Stimulated activated CD8-positive, alpha-beta memory T cell treated with anti-CD3 and anti-CD28 coated beads, Interleukin-4, amount 100 ng/mL, for 24 hours (primary cell): ENCODE measurements at regions not wholly inside any gene's neighbourhood (a gene's known extent, or its start where the extent isn't known, plus 50 kb on each side); places are given as distances from the start of the nearest gene placed in this dataset.

Source experiments
- DNase-seq: peaks from one replicate; pipeline ENCODE4 v3.0.0-alpha.2; 2020; ENCODE audit warnings: low read depth

- DNase-seq, result no peak
Observed at GRCh38 chr15:69530991-69531664, 78.5 kb downstream of the RPLP1 start.

- no peak for DNase-seq
Observed at GRCh38 chr15:69531665-69532027, 79.0 kb downstream of the RPLP1 start.

- DNase-seq, result no peak
Observed at GRCh38 chr15:69532066-69532465, 79.4 kb downstream of the RPLP1 start.

DNA sequence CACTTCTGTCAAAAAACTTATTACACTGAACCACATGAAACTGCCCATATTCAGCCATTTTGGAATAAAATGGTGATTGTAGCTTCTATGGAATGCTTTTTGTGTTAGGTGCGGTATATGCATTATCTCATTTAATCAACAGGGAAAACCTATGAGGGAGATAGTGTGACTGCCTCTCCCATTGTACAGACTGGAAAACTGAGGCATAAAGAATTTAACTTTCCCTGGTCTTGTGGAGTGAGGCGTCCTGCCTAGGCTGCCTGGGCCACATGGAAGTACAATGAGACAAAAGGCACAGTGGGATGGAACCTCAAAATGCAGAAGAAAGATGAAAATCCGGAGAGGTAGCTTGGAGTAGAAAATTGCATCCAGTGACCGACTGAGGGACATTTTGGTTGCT is 80.2 kb downstream of the RPLP1 start:
- DNase-seq, result no peak

GRCh38 chr15:69533522-69533921 is 80.9 kb downstream of the RPLP1 start:
- DNase-seq, result no peak

GRCh38 chr15:69535101-69535638 is 82.6 kb downstream of the RPLP1 start:
- no peak for DNase-seq

DNA sequence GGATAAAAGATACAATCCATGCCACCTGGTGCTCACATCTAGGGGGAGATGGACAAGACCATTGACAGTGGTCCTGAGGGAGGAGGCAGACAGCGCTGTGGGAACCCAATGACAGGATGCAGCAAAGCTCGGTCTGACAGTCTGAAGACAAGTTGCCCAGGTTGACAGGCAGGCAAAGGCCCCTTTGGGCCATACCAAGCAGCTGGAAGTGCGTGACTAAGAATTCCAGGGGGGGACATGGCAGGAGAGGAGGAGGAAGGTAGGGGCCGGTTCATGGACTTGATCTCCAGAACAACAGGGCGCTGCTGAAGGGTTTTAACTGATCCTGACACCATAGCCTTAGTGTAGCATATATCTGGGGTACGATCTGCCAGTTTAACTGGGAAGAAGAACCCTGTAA is 83.4 kb downstream of the RPLP1 start:
- no peak for DNase-seq

- DNase-seq, result no peak
Observed at GRCh38 chr15:69536726-69537512, 84.3 kb downstream of the RPLP1 start.

- no peak for DNase-seq
Observed at GRCh38 chr15:69537901-69538300, 85.3 kb downstream of the RPLP1 start.

DNA sequence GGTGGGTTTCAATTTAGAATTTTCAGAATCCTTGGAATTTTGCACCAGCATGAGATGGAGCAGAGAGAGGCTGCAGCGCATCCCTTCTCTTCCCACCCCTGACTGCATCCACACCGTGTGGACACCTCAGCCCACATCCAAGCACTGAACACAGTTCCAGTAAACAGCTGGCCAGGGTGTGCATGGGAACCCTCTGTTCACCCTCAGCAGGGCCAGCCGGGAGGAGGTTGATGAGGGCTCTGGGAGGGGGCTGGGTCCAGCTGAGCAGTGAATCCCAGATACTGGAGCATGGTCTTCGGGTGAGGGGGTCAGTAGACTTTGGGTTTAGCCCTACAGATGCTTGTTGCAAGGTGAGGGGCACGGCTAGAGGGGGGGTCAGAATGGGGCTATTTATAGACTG is 85.8 kb downstream of the RPLP1 start:
- no peak for DNase-seq

DNA sequence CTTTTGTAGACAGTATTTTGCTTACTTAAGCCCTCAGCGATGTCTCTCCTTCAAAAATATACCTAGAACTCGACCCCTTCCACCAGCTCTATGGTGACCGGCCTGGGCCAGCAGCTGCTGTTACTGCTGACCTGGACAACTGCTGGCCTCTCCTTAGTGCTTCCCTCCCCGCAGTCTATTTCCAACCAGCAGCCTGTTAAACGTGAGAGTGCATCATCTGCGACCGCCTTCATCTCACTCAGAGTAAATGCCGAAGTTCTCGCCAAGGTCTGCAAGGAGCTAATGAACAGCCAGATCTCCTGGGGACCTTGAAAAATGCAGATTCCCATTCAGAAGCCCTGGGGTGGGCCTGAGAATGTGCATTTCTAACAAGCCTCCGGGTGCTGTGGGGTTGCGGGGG is 86.7 kb downstream of the RPLP1 start:
- no peak for DNase-seq

- no peak for DNase-seq
Observed at GRCh38 chr15:69540622-69541021, 88.0 kb downstream of the RPLP1 start.

DNA sequence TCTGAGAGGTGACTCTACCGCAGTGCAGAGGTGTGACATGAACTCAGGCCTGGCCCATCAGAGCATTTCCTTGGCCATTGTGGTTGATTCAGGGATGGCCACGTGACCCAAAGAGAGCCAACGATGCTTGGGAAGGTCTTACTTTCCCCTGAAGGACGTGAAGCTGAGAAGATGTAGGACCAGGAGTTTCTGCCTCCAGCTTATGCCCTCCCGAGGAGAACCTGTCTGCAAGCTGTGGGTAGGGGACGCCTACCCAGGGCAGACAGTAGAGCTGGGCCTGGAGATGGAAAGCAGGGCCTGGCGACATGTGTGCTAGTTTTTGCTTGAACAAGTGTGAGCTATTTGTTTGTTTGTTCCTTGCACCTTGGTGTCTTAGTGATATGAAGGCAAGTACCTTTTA is 89.4 kb downstream of the RPLP1 start:
- DNase-seq, result no peak

DNA sequence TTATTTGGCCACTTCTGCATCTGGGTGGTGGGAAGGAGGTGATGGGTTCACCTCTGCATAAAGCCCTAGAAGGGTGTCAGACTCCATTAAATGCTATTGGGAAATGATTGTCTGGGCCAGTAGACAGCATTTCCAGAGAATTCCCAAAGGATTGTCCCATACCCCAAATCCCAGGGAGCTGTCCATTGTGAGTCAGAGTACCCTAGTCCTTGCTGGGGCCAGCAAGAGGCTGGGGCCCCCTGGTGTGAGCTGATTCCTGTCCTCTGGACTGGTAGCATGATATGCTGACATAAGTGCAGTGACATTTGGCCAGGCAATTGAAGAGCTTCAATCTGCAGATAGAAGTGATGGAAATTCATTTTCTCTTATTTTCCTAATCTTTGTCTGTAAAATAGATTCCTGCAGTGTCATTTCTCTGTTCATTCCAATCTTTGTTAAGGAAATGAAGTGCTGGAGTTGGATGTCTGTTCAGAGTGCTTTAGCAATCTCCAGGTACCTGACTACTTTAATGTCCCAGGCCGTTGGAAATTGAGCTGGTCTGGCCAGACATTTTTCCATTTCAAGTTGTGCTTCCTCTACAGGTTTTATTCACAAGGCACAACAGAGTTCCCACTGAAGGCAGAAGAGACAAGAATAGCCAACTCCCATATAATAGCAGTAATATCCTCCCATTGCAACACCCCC is 91.2 kb downstream of the RPLP1 start:
- DNase-seq, result no peak

- no peak for DNase-seq
Observed at GRCh38 chr15:69544365-69545113, 91.9 kb downstream of the RPLP1 start.

- DNase-seq, result no peak
Observed at GRCh38 chr15:69546182-69546581, 93.6 kb downstream of the RPLP1 start.

DNA sequence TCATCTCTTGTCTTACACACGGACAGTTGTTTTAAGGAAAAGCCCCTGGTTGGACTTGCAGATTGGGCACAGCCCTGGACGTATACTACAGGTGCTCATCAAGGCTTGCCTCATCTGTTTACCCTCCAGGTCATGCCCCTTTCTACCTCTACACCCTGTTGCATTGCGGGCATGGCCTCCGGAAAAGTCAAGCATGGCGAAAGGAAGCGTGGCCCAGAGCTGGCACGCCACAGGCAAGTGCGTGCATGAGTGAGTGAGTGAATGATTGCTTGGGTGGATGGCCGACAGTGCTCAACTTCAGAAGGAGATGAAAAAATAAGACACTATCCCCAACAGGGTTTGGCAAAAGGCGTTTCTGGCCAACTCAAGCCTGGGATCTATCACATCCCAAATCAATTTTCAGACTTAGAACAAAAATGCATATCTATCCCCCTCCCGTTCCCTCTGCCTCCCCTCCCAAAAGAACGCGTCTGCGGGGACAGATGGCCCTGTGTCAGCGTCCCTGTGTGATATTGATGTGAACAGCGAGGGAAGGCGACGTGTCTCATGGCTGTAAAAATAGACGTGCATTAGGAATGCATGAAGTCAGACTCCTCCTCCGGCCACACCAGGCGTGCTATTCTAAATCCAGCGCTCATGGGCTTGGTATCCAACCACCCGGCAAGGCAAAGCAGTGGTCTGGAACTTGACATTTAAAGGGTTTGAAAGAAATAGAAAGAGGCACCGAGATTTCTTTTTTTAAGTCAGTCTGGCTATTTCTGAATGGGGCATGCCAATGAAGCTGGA is 96.0 kb downstream of the RPLP1 start:
- no peak for DNase-seq

- DNase-seq, result no peak
Observed at GRCh38 chr15:69551391-69552056, 98.9 kb downstream of the RPLP1 start.

DNA sequence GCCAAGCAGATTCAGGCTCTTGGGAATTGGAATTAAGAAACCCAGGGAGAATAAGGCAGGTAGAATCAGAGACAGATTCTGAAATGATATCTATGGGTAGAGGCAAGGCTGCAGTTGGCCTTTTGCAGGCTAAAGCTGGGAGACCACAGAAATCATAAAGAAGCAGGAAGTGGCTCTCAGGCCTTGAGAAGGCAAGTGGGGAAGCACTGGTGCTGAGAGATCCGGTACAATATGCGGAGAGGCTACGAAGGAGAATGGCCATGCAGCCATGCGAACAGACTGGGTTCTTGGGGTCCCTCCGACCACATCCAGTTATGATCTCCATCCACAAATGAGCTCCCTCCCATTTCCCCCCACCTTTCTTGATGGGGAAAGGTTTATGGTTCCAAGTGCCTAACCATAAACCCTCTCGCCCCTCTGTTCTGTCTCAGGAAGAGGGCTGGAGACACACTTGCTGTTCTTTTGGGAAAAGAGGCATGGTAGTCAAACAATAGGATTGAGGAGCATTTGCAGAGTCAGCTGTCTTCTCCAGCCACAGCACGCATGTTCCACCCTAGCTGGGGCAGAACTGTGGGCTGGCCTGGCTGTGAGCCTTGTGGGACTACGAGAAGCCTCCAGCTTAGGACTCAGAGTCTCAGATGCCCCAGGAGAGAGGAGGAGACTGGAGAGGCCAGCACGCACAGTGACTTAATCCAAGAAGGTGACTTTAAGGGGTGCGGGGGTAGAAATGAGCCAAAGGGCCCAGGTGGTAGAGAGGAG is 99.6 kb downstream of the RPLP1 start:
- DNase-seq, result no peak

DNA sequence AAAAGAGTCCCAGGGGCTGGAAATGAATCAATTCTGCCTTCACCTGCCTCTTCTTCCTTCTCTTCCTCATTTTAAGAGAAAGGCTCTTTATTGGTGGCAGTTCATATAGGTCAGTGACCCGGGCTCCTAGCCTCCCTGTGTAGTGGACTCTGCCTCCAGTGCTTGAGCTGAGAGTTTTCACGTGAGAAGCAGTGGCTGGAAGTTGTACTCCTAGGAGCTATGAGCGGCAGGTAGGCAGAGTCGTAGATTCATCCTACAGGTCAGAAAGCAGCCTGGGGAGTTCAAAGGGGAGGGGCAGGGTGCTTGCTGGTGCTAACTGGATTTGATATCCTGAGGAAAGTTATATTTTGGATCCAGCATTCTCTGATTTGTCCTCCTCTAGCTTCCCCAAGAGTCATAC is 101.1 kb downstream of the RPLP1 start:
- DNase-seq, result no peak
